GM12878 (cell line): ENCODE measurements at regions not wholly inside any gene's neighbourhood (a gene's known extent, or its start where the extent isn't known, plus 50 kb on each side); places are given as distances from the start of the nearest gene placed in this dataset.

Source experiments
- CBX3 ChIP-seq: fragments of 200-600 bp; sonication (generic); IDR thresholded peaks from 2 replicates; pipeline ENCODE4 v1.6.1; 2016; ENCODE audit warnings: low read depth, borderline replicate concordance
- CHD2 ChIP-seq: IDR thresholded peaks from 2 replicates; pipeline ENCODE4 v1.6.1; 2011; ENCODE audit warnings: low read depth, low read length, improper control_type of control experiment, borderline replicate concordance
- EP300 ChIP-seq, 2 experiments: fragments of 150-350 bp in 1 of 2; IDR thresholded peaks; 2 replicates each; pipeline ENCODE4 v1.6.1; 2011 to 2012; ENCODE audit warnings: low read depth in 2 of 2, low read length in 2 of 2, borderline replicate concordance in 1 of 2, improper control_type of control experiment in 1 of 2, inconsistent platforms in 1 of 2; ENCODE audit not compliant: control insufficient read depth in 1 of 2
- JUND ChIP-seq: IDR thresholded peaks from 2 replicates; pipeline ENCODE4 v1.6.1; 2012; ENCODE audit warnings: low read depth, mild to moderate bottlenecking, low read length, improper control_type of control experiment, moderate library complexity
- POLR2A ChIP-seq: IDR thresholded peaks from 2 replicates; pipeline ENCODE4 v1.6.1; 2011; ENCODE audit warnings: low read depth, mild to moderate bottlenecking, low read length
- SMC3 ChIP-seq: IDR thresholded peaks from 2 replicates; pipeline ENCODE4 v1.6.1; 2011; ENCODE audit warnings: low read length, improper control_type of control experiment, borderline replicate concordance
- TARDBP ChIP-seq: IDR thresholded peaks from 2 replicates; pipeline ENCODE4 v1.6.1; 2016; ENCODE audit warnings: borderline replicate concordance
- TF ChIP-seq, protein P1 (sequence below), 3 experiments: IDR thresholded peaks in 2 of 3; conservative IDR thresholded peaks in 1 of 3; 2 replicates each; pipeline ENCODE4 v1.5.1; 2011; ENCODE audit warnings: low read depth in 3 of 3, low read length in 3 of 3, mild to moderate bottlenecking in 3 of 3, control low read depth in 2 of 3, moderate library complexity in 2 of 3, inconsistent platforms in 1 of 3, mixed read lengths in 1 of 3; ENCODE audit not compliant: control insufficient read depth in 2 of 3, insufficient read depth in 1 of 3; ENCODE audit errors: extremely low read depth in 1 of 3

- TF ChIP-seq EP300 (IDR thresholded peaks at IDR 0.05; ENCODE audit: borderline replicate concordance in 1 of 2, control insufficient read depth in 1 of 2, low read depth in 2 of 2, low read length in 2 of 2) (no peak), JUND (no peak), TARDBP (no peak), POLR2A (no peak), CBX3 (no peak), CHD2 (no peak), SMC3 (no peak)
- TF ChIP-seq, protein P1, sequence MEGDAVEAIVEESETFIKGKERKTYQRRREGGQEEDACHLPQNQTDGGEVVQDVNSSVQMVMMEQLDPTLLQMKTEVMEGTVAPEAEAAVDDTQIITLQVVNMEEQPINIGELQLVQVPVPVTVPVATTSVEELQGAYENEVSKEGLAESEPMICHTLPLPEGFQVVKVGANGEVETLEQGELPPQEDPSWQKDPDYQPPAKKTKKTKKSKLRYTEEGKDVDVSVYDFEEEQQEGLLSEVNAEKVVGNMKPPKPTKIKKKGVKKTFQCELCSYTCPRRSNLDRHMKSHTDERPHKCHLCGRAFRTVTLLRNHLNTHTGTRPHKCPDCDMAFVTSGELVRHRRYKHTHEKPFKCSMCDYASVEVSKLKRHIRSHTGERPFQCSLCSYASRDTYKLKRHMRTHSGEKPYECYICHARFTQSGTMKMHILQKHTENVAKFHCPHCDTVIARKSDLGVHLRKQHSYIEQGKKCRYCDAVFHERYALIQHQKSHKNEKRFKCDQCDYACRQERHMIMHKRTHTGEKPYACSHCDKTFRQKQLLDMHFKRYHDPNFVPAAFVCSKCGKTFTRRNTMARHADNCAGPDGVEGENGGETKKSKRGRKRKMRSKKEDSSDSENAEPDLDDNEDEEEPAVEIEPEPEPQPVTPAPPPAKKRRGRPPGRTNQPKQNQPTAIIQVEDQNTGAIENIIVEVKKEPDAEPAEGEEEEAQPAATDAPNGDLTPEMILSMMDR (IDR thresholded peaks at IDR 0.05 in 2 of 3, conservative IDR thresholded peaks at IDR 0.05 in 1 of 3; ENCODE audit: control insufficient read depth in 2 of 3, extremely low read depth in 1 of 3, insufficient read depth in 1 of 3, low read depth in 3 of 3, low read length in 3 of 3), result no peak
Measured at GRCh38 chr1:79271759-79272158, 265.2 kb upstream of the ADGRL4 start.
